GM19324 (cell line): ENCODE measurements at regions not wholly inside any gene's neighbourhood (a gene's known extent, or its start where the extent isn't known, plus 50 kb on each side); places are given as distances from the start of the nearest gene placed in this dataset.
"Not testable (repeated sequence)": the region's sequence is repeated elsewhere in the genome, so short reads cannot be mapped to it uniquely, and the experiment has no call there.

Source experiments
- ATAC-seq: cut with Tn5 transposase; IDR thresholded peaks from one replicate; pipeline ENCODE4 v1.9.1; 2021; ENCODE audit warnings: mild to moderate bottlenecking, moderate library complexity; ENCODE audit not compliant: unreplicated experiment, low FRiP score

- ATAC-seq = no peak
These were observed 79.8 kb downstream of the ZNF92 start for GRCh38 chr7:65453341-65454030.

GRCh38 chr7:65454469-65454868, 80.8 kb downstream of the ZNF92 start:
- no peak for ATAC-seq

- not testable (repeated sequence) for ATAC-seq
These were observed 81.4 kb downstream of the ZNF92 start for GRCh38 chr7:65455050-65455449.

- ATAC-seq = no peak
These were observed 84.0 kb downstream of the ZNF92 start for GRCh38 chr7:65457705-65458104.

GRCh38 chr7:65459438-65459837, 85.8 kb downstream of the ZNF92 start:
- no peak for ATAC-seq

- ATAC-seq = no peak
These were observed 88.6 kb downstream of the ZNF92 start for GRCh38 chr7:65462148-65462716.

- ATAC-seq = no peak
These were observed 89.5 kb downstream of the ZNF92 start for GRCh38 chr7:65463184-65463583.

GRCh38 chr7:65469919-65470558, 96.4 kb downstream of the ZNF92 start:
- ATAC-seq = not testable (repeated sequence)

GRCh38 chr7:65471587-65471986, 97.9 kb downstream of the ZNF92 start:
- no peak for ATAC-seq

GRCh38 chr7:65475040-65475726, 101.5 kb downstream of the ZNF92 start:
- ATAC-seq = peak; percentile 33

GRCh38 chr7:65475734-65476319, 102.2 kb downstream of the ZNF92 start:
- ATAC-seq = peak; percentile 85

GRCh38 chr7:65477326-65477725, 103.7 kb downstream of the ZNF92 start:
- ATAC-seq = no peak

GRCh38 chr7:65489260-65489767, 115.7 kb downstream of the ZNF92 start:
- no peak for ATAC-seq

- ATAC-seq = not testable (repeated sequence)
These were observed 123.0 kb downstream of the ZNF92 start for GRCh38 chr7:65496697-65497096.

- no peak for ATAC-seq
These were observed 129.9 kb downstream of the ZNF92 start for GRCh38 chr7:65503434-65504152.

GRCh38 chr7:65504504-65505319, 131.1 kb downstream of the ZNF92 start:
- not testable (repeated sequence) for ATAC-seq

GRCh38 chr7:65505320-65505633, 131.6 kb downstream of the ZNF92 start:
- ATAC-seq = not testable (repeated sequence)

GRCh38 chr7:65508581-65509367, 135.1 kb downstream of the ZNF92 start:
- ATAC-seq = not testable (repeated sequence)
